SK-N-SH treated with all-trans-retinoic acid at 6 μM for 48 hours (cell line): ENCODE measurements at regions not wholly inside any gene's neighbourhood (a gene's known extent, or its start where the extent isn't known, plus 50 kb on each side); places are given as distances from the start of the nearest gene placed in this dataset.

ENCODE experiments used
- ATAC-seq: fragments of 200-7000 bp; cut with Tn5 transposase; 3 replicates; pipeline ENCODE4 v1.9.1; 2020; ENCODE audit warnings: mild to moderate bottlenecking, moderate library complexity
- ARNTL ChIP-seq: fragments of 450-650 bp; formaldehyde crosslinking; IDR thresholded peaks from 2 replicates; pipeline ENCODE4 v1.5.0; 2020; ENCODE audit warnings: low read depth, mild to moderate bottlenecking, moderate library complexity, borderline replicate concordance
- BACH2 ChIP-seq: fragments of 250-450 bp; sonication (Bioruptor Pico); IDR thresholded peaks from 2 replicates; pipeline ENCODE4 v1.9.0; 2021; ENCODE audit warnings: mild to moderate bottlenecking, borderline replicate concordance
- CSDC2 ChIP-seq: fragments of 250-450 bp; sonication (Bioruptor Pico); IDR thresholded peaks from 2 replicates; pipeline ENCODE4 v1.5.0; 2020; ENCODE audit warnings: mild to moderate bottlenecking, moderate library complexity
- CSRNP3 ChIP-seq: fragments of 250-450 bp; sonication (Bioruptor Pico); IDR thresholded peaks from 2 replicates; pipeline ENCODE4 v1.5.1; 2021; ENCODE audit warnings: mild to moderate bottlenecking, moderate library complexity
- ESRRG ChIP-seq: fragments of 250-450 bp; sonication (Bioruptor Pico); IDR thresholded peaks from 2 replicates; pipeline ENCODE4 v1.6.1; 2021; ENCODE audit warnings: mild to moderate bottlenecking
- GLIS3 ChIP-seq: fragments of 250-450 bp; sonication (Bioruptor Pico); IDR thresholded peaks from 2 replicates; pipeline ENCODE4 v1.5.0; 2020; ENCODE audit warnings: mild to moderate bottlenecking, moderate library complexity
- ISL1 ChIP-seq: fragments of 250-450 bp; sonication (Bioruptor Pico); IDR thresholded peaks from 2 replicates; pipeline ENCODE4 v2.1.2; 2022; ENCODE audit warnings: mild to moderate bottlenecking, moderate library complexity
- OSR1 ChIP-seq: fragments of 250-450 bp; sonication (Bioruptor Pico); IDR thresholded peaks from 2 replicates; pipeline ENCODE4 v1.8.0; 2022; ENCODE audit warnings: moderate library complexity, mild to moderate bottlenecking, inconsistent platforms
- PATZ1 ChIP-seq: fragments of 250-450 bp; sonication (Bioruptor Pico); IDR thresholded peaks from 2 replicates; pipeline ENCODE4 v1.8.0; 2020; ENCODE audit warnings: mild to moderate bottlenecking, moderate library complexity, borderline replicate concordance
- POU6F1 ChIP-seq: fragments of 250-450 bp; sonication (Bioruptor Pico); IDR thresholded peaks from 2 replicates; pipeline ENCODE4 v1.8.0; 2021; ENCODE audit warnings: low read depth, mild to moderate bottlenecking, moderate library complexity, borderline replicate concordance
- PPARA ChIP-seq: fragments of 250-450 bp; sonication (Bioruptor Pico); IDR thresholded peaks from 2 replicates; pipeline ENCODE4 v1.5.0; 2020; ENCODE audit warnings: mild to moderate bottlenecking, borderline replicate concordance
- RARB ChIP-seq: fragments of 250-450 bp; sonication (Bioruptor Pico); IDR thresholded peaks from 2 replicates; pipeline ENCODE4 v1.8.0; 2021; ENCODE audit warnings: mild to moderate bottlenecking, moderate library complexity
- TOX ChIP-seq: fragments of 250-450 bp; sonication (Bioruptor Pico); IDR thresholded peaks from 2 replicates; pipeline ENCODE4 v1.8.0; 2021; ENCODE audit warnings: mild to moderate bottlenecking, moderate library complexity, borderline replicate concordance
- TSHZ2 ChIP-seq: fragments of 250-450 bp; sonication (Bioruptor Pico); IDR thresholded peaks from 2 replicates; pipeline ENCODE4 v1.5.0; 2020; ENCODE audit warnings: mild to moderate bottlenecking, moderate library complexity
- ZC3H10 ChIP-seq: fragments of 250-450 bp; sonication (Bioruptor Pico); IDR thresholded peaks from 2 replicates; pipeline ENCODE4 v1.5.1; 2021; ENCODE audit warnings: mild to moderate bottlenecking, moderate library complexity
- ZFP3 ChIP-seq: fragments of 250-450 bp; sonication (Bioruptor Pico); IDR thresholded peaks from 2 replicates; pipeline ENCODE4 v1.5.0; 2020; ENCODE audit warnings: mild to moderate bottlenecking, moderate library complexity
- ZFP30 ChIP-seq: fragments of 450-650 bp; formaldehyde crosslinking; IDR thresholded peaks from 2 replicates; pipeline ENCODE4 v1.5.0; 2022; ENCODE audit warnings: mild to moderate bottlenecking, moderate library complexity
- ZNF565 ChIP-seq: fragments of 450-650 bp; formaldehyde crosslinking; conservative IDR thresholded peaks from 2 replicates; pipeline ENCODE4 v1.5.0; 2020; ENCODE audit warnings: low read depth, mild to moderate bottlenecking, moderate library complexity
- ZNF8 ChIP-seq: fragments of 450-650 bp; formaldehyde crosslinking; IDR thresholded peaks from 2 replicates; pipeline ENCODE4 v1.5.0; 2020; ENCODE audit warnings: mild to moderate bottlenecking, moderate library complexity
- TF ChIP-seq, protein P1 (sequence below): fragments of 250-450 bp; sonication (Bioruptor Pico); IDR thresholded peaks from 2 replicates; pipeline ENCODE4 v1.5.1; 2020; ENCODE audit warnings: low read depth, mild to moderate bottlenecking, moderate library complexity

DNA sequence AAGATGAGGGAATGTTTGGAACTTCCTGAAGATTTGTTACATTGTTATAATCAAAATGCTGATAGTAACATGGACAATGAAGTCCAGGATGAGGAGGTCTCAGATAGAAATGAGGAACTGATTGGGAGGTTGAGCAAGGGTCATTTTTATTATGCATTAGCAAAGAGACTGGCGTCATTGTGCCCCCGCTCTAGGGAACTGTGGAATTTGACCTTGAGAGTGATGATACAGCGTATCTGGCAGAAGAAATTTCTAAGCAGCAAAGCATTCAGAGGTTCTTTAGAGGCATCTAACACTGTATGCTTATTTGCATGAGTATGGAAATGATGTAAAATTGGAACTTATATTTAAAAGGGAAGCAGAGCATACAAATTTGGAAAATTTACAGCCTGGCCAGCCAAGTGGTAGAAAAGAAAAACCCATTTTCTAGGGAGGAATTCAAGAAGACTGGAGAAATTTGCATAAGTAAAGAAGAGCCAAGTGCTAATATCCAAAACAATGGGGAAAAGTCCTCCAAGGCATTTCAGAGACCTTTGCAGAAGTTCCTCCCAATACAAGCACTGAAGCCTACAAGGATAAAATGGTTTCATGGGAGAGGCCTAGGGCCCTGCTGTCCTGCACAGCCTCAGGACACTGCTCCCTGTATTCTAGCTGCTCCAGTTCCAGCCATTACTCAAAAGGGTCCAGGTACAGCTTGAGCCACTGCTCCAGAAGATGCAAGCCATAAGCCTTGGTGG lies 483.0 kb upstream of the NDST4 start:
- TF ChIP-seq ZC3H10 (CRISPR knock-in tag) (no peak), OSR1 (no peak), CSRNP3 (CRISPR knock-in tag) (no peak), TSHZ2 (CRISPR knock-in tag) (no peak), POU6F1 (CRISPR knock-in tag) (no peak), BACH2 (CRISPR knock-in tag) (no peak), PATZ1 (CRISPR knock-in tag) (no peak), ISL1 (CRISPR knock-in tag) (no peak), RARB (no peak), ZNF565 (CRISPR knock-in tag) (no peak), ZNF8 (CRISPR knock-in tag) (no peak), CSDC2 (CRISPR knock-in tag) (no peak), ZFP3 (no peak), ESRRG (CRISPR knock-in tag) (no peak)
- TF ChIP-seq, protein P1, sequence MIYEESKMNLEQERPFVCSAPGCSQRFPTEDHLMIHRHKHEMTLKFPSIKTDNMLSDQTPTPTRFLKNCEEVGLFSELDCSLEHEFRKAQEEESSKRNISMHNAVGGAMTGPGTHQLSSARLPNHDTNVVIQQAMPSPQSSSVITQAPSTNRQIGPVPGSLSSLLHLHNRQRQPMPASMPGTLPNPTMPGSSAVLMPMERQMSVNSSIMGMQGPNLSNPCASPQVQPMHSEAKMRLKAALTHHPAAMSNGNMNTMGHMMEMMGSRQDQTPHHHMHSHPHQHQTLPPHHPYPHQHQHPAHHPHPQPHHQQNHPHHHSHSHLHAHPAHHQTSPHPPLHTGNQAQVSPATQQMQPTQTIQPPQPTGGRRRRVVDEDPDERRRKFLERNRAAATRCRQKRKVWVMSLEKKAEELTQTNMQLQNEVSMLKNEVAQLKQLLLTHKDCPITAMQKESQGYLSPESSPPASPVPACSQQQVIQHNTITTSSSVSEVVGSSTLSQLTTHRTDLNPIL (CRISPR knock-in tag) = no peak
- no peak for ATAC-seq

- ATAC-seq = no peak
- no peak for TF ChIP-seq PPARA
- TF ChIP-seq OSR1 = no peak
- TF ChIP-seq ARNTL = no peak
- no peak for TF ChIP-seq PATZ1 (CRISPR knock-in tag)
- TF ChIP-seq CSRNP3 (CRISPR knock-in tag) = no peak
- TF ChIP-seq GLIS3 (CRISPR knock-in tag) = no peak
- no peak for TF ChIP-seq TSHZ2 (CRISPR knock-in tag)
- TF ChIP-seq ISL1 (CRISPR knock-in tag) = no peak
- TF ChIP-seq ZC3H10 (CRISPR knock-in tag) = no peak
- TF ChIP-seq ZNF8 (CRISPR knock-in tag) = no peak
- TF ChIP-seq ZFP3 = no peak
- no peak for TF ChIP-seq TOX (CRISPR knock-in tag)
- TF ChIP-seq ZFP30 = no peak
- no peak for TF ChIP-seq BACH2 (CRISPR knock-in tag)
Measured at GRCh38 chr4:115580901-115581300, 467.5 kb upstream of the NDST4 start.
